ENCODE measurements at regions not wholly inside any gene's neighbourhood (a gene's known extent, or its start where the extent isn't known, plus 50 kb on each side); places are given as distances from the start of the nearest gene placed in this dataset.
A peak's percentile ranks its signal among the peaks of the same experiment; 100 is the strongest.

DNA sequence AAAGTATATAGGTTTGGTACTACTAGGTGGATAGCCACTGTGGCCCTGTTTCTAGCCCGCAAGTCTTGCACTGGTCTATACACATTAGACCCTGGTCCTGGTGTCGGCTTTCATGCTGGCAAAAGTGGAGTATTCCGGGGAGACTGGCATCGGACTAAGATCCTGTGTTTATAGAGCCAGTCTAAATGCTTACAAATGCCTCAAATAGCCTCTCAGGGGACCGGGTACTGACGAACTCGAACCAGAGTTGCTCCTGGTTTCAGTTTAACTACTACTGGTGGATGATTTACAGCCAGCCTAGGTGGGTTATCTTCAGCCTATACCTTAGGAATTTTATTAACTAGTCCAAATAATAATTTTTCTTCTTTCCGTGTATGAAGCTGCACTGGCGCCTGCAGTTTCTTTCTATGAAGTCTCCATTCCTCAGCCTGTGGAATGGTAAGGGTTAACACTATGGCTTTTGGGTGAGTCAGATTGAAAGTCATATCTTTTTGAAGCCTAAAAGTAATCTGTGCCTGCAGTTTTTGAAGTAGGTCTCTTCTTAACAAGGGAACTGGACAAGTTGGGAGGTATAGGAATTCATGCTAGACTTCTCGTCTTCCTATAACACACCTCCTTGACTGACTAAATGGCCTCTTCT lies 51.3 kb downstream of the OR10H4 start:
- DNase-seq = no peak

DNA sequence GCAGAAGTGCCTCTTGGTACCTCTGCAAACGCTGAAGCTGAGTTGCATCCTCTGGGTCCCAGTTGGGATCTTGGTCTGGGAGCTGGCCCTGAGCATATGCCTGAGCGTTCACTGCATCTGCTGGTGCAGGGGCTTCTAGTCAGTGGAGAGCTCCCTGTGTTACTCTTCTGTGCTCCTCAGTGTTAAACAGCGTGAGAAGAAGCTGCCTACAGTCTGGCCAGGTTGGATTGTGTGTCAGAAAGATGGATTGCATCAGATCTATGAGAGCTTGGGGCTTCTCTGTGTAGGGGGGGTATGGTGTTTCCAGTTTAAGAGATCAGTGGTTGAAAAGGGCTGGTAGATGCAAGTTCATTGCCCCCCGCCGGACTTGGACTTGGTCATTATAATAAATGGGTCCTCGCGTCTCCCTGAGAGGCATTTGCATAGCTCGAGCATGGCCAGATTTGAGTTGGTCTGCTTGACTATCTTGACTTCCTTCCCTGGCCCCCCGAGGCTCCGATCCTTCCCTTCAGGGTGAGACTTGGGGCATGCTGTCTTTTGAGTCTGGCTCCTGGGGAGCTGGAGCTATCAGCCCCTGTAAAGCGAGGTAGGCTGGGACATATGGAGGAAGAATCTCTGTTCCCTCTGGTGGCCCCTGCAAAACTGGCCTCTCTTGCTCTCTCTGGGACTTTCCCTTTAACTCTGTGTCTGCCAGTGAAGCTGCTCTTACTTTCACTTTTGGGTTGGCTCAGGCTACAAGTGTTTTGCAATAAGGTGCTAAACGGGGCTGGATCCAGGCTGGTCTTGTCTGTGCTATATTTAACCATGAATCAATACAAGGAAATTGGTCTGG lies 52.9 kb downstream of the OR10H4 start:
- peak; percentile 26 for DNase-seq

DNA sequence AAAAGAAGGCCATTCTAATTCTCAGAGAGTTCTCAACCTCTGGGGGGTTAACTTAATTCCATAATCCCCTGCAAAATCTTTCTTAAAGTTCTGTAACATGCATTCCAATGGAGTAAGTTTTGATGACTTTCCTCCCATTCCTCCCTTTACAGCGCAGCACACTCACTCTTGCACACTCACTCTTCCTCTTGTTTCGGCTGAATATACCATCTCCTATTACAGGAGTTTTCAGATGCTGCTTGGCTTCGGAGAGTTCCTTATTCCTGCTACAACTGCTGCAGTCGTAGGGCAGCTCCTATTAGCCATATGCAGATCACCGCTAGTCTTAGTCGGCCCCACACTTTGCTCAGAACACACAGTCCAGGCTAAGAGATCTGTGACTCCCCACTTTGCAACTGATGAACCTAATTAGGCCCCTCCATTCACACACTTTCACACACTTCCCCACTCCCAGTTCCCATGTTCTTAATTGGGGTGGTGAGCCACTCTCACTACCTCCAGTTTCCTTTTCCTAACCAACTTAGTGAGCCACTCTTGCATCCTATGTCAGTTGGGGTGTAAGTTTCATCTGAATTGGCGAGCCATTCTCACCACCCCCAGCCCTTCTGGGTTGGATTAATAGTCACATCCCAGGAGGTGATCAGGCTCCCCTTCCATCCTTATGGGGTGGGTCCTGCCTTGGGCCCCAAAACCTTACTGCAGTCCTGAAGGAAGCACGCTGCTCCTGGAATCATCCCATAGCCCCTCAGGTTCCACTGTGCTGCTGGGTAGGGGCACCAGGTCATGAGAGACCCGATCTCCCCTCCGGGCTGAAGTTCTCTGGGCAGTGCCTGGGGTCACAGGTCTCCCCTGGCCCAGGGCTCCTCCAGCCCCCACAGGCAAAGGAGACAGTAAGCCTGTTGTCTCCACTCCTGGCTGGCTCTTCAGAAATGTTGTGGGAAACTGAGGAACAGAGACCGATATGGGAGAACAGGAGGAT lies 53.9 kb downstream of the OR10H4 start:
- DNase-seq = no peak

DNA sequence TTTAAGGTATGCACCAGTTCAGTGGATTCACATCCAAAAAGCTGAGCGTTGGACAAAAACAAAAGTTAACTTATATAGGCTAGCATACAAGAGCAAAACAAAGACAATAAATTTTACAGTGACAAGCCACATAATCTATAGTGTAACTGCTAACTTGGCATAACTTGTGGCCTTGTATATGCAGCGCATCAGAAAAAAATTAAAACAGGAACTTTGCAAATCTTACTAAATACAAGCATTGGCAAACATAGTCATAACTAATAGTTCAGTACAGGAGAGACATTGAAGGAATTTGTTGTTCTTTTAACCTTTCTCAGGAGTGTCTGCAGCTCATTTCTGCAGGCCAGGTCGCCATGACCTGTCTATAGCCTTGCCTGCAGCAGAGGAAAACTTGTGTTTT lies 54.6 kb downstream of the OR10H4 start:
- DNase-seq = no peak

DNA sequence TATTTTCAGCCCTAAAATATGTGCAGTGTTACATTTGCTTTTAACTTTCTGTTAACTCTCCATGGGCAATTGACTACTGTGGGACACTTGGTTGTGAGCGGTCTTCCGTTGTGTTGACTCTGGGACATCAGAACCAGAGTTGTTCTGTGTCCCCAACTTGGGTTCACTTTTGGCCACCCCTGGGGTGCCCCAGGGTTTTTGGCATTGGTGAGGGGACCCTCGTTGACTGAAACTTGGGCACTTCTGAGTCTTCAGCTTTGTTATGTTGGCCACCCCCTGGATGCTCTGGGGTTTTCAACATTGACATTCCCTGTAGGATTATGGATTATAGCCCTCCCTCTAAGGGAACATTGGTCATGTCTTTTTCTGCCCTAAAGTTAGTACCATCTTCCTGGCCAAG lies 57.1 kb downstream of the OR10H4 start:
- no peak for DNase-seq

DNA sequence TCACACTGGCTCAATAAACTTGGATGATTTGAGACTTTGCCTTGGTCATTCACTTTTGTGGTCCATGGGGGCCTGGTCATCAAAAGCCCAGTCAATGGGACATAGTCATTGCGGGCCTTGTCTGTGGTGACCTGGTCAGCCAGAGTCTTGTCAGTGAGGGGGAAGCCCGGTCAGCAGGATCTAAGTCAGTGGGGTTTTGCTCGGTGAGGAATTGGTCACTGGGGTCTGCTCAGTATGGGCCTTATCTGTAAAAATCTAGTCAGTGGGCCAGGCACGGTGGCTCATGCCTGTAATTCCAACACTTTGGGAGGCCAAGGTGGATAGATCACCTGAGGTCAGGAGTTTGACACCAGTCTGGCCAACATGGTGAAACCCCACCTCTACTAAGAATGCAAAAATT lies 63.7 kb upstream of the TPM4 start:
- DNase-seq = no peak

DNA sequence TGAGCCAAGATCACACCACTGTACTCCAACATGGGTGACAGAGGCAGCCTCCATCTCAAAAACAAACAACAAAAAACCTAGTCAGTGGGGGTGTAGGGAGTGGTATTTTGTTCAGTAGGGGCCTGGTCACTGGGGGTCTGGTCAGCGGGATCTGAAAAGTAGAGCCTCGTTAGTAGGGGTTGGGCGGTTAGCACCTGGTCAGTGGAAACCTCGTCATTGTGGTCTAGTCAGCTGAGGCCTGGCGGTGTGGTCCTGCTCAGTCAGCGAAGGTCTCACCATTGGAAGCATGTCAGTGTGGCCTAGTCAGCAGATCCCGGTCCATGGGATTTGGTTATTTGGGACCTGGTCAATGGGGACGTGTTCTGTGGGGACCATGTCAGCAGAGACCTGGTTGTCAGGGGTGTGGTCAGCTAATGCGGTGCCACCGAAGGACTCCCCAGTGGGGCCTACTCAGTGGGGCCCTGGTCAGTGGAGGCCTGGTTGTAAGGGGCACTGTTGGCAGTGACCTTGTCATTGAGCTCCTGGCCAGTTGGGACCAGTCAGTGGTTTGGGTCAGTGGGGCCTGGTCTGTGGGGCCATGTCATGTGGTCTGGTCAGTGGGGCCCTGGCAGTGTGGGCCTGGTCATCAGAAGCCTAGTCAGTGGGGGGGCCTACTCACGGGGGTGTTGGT lies 63.0 kb upstream of the TPM4 start:
- no peak for DNase-seq

DNA sequence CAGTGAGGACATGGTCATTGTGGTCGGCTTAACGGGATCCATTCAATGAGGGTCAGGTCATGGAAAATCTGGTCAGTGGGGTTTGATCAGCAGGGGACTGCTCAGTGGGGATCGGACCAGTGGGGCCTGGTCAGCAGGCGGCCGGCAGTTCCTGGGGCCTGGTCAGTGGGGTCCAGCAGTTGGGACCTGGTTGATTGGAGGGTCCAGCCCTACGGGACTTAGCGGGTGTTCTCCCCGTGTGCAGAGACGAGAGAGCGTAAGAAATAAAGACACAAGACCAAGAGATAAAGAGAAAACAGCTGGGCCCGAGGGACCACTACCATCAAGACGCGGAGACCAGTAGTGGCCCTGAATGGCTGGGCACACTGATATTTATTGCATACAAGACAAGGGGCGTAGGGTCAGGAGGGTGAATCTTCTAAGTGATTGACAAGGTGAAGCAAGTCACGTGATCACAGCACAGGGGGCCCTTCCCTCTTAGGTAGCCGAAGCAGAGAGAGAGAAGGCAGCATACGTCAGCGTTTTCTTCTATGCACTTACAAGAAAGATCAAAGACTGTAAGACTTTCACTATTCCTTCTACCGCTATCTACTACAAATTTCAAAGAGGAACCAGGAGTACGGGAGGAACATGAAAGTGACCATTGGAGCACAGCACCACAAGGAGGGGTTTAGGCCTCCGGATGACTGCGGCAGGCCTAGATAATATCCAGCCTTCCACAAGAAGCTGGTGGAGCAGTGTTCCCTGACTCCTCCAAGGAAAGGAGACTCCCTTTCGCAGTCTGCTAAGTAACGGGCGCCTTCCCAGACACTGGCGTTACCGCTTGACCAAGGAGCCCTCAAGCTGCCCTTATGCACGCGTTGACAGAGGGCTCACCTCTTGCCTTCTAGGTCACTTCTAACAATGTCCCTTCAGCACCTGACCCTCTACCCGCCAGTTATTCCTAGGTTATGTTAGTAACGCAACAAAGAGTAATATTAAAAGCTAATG lies 62.1 kb upstream of the TPM4 start:
- no peak for DNase-seq

DNA sequence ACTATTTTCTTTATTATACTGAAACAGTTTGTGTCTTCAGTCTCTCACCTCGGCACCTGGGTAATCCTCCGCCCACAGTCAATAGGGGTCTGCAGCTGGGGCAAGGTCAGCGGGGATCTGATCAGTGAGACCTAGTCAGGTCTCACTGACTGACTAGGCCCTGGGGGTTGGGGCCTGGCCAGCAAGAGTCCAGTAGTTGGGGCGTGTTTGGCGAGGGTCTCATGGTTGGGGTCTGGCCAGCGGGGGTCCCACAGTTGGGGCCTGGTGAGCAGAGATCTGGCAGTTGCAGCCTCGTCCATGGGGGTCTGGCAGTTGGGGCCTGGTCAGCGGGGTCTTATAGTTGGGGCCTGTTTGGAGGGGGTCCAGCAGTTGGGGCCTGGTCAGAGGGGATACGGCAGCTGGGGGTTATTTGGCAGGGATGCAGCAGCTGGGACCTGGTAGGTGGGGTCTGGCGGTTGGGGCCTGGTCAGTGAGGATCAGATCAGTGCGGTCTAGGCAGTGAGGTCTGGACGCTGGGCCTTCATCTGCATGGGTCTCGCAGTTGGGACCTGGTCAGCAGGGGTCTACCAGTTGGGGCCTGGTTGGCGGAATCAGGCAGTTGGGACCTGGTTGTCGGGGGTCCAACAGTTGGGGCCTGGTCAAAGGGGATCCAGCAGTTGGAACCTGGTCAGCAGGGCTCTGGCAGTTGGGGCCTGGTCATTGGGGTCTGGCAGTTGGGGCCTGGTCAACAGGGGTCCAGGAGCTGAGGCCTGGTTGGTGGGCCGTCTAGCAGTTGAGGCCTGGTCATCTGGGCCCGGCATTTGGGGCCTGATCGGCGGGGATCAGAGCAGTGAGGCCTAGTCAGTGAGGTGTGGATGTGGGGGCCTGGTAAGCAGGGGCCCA lies 61.1 kb upstream of the TPM4 start:
- DNase-seq = no peak

DNA sequence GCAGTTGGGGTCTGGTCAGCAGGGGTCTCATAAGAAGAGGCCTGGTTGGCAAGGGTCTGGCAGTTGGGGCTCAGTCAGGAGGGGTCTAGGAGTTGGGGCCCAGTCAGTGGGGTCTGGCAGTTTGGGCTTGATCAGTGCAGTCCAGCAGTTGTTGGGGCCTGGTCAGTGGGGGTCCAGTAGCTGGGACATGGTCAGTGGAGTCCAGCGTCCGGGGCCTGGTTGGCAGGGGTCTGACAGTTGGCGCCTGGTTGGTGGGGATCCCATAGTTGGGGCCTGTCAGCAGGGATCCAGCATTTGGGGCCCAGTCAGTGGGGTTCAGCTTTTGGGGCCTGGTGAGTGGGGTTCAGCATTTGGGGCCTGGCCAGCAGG lies 60.5 kb upstream of the TPM4 start:
- DNase-seq = no peak

DNA sequence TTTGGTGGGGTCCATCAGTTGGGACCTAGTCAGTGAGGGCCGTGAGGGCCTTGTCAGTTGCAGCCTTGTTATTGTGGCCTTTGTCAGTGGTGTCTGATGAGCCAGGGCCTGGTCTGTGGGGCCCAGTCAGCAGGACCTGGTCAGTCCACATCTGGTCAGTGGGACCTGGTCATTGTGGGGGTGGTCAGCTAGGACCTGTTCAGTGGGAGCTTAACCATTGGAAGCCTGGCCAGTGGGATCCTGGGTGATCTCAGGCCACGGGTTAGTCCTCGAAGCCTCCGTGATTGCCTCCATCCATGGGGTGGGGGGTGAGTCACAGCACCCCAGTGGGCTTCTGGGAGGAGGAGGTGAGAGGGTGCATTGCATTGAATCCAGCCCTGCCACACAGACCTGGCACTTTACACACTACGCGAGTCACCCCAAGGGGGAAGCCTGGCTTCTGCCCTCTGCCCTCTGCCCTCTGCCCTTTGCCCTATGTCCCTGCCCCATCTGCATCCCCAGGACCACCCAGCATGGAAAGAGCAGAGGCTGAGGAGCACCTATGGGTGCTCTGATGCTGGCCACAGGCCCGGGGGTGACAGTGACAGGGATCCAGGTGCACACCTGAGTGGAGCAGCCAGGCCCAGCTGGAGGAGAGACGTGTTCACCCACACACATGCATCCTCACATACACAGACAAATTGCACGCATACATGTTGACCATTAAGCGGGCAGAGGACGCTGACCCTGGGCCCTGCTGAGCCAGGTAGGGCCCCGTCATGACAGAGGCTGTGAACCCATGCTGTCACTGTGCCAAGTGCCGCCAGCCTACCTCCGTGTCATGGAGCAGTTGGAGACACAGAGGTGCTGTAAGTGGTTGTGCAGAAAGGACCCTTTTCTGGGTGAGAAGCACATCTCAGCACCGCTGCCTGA lies 59.8 kb upstream of the TPM4 start:
- DNase-seq = no peak

DNA sequence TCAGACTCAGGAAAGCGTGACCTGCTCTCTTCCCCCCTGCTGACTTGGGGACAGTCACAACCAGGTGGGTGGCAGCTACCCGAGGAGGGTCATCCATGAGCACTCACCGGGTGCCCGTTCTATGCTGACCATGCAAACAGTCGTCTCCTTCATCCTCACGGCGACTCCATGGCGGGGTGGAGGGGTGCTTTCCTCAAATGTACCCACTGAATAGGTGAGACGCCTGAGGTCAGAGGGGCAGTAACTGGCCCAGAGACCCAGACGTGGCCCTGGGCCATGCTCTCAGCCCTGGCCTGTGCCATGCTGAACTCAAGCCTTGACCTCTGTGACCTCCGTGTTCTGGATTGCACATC lies 59.2 kb upstream of the TPM4 start:
- no peak for DNase-seq

DNA sequence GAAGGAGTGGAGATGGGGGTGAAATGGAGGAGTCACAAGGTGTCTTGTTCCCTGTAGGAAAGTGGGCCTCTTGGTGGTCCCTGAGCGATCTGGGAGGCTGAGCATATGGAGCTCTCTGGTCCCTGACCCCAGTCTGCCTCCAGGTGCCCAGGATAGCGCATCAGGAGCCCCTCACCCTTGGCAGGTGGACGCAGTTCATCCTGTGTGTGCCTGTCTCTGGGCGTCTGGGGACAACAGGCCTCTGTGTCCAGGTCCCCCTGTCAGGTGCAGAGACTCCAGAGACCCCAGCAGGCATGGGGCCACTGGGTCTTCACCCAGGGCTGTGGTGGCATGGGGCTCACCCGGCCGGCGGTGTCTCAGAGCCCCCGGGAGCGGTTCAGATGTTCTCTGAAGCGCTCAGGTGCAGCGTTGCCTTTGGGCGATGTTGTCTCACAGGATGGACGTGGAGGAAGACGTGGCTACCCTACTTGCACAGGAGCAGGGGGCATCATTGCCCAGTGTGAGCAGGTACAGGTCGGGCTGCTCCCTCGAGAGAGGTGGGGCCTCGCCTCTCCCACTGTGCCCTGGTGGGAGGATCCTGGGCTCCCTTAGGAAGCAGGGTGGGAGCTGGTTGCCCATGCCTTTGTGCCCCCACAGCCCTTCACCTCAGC lies 58.1 kb upstream of the TPM4 start:
- no peak for DNase-seq

DNA sequence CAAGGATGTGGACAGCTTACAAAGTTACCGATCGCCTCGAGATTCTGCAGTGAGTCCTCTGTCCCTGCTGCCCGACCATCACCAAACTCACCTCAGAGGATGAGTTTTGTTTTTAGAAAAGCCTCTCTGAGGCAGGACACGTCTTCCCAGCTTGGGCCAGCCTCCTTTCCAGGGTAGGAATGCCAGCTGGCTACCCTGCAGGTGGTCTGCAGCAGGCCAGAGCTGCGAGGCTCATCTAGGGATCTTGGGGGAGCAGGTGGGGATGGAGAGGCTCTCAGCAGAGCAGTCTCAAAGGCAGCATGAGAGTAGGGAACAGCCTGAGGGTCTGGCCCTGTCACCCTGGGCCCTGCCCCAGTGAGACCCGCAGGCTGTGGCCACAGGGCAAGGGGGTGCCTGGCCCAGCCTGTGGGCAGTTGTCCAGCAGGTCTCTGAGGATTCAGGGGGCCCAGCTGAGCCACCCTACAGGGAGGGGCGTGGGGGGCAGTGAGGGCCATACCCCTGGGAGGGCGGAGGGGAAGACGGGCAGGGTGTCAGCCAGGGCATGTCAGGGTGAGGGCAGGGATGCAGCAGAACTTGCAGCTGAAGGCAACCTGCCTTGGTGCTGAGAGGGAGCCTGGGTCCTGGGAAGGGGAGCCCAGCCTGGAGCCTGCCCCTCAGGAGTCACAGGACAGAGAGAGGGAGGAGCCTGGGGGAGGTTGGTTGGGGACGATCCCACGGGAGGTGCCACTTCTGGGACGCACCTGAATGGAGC lies 57.3 kb upstream of the TPM4 start:
- DNase-seq = no peak

DNA sequence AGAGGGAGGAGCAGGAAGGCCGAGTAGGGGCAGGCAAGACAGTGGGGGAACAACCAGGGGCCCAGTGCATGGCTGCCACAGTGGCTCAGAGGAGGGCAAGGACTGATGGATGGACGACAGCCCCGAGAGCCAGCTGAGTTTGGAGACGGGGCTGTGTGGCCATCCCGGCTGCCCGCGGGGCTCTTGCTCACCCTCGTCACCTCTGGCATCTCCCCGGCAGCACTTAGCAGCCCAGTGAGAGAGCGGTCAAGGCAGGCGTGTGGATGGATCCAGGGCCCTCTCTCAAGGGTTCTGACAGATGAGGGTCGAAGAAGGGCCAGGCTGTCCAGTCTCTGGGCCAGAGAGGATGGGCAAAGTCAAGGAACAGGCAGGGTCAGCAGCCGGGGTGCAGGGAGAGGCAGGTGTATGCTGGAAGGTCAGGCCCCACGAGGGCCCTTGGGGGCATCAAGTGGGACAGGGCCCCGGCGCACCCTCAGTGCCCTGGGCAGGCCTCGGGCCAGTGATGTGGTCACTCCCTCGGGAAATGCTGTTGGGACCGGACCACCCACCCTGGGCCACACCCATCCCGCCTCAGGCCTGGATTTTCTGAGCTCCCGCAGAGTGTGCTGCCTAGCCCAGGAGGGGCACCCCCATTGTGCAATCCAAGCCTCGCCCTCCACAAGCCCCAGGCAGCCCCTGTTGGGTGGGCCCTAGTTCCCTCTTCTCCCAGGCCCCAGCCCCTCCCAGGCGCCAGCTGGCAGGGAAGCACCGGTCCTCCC lies 56.4 kb upstream of the TPM4 start:
- no peak for DNase-seq

DNA sequence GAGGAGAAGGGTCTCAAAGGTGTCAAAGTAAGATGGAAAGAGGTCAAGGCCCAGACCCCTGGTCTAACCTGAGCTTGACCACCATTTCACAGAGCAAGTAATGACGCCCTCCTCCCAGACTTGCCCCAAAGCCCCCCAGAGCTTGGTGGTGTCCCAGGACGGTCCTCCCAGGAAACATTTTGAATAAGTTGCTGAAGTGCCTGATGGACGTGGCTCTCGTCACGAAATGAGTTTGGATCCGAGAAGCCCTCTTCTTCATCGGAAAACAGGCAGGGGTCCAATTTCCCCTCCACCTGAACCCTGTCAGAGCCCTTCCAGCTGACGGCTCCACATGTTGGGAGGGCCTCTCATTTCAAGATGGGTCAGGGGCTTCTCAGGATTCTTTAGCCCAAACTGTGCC lies 54.5 kb upstream of the TPM4 start:
- no peak for DNase-seq

DNA sequence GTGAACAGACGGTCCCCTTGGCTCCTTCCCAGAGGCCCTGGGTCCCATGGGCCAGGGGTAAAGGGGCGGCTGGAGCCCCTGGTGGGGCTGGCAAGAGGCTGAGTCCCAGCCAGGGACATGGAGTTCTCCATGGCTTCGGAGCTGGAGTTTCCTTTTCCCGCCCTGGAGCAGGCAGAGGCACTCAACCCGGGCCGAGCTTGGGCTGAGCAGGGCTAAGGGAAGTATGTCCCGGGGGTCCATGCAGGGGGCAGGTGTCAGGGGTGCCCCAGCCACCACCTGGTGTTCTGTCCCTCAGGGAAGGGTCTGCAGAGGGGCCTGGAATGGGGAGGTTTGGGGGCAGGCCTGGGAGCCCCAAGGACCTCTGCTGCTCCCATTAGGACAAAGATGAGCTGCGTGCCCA lies 54.0 kb upstream of the TPM4 start:
- no peak for DNase-seq

DNA sequence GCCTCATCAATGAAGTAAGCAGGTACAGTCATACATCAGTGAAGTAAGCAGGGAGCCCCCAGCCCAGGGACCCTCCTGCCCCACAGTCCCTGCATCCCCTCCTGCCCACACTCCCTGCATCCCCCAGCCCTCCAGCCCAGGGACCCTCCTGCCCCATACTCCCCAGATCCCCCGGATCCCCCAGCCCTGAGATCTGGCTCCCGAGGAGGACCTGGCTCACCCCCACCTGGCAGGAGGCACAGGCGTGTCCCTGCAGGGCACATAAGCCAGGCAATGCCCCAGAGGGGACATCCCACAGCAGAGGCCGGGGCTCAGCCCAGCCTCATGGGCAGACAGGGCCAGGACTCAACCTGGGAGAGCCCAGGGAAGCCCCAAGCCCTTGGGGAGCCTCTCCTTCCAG lies 53.6 kb upstream of the TPM4 start:
- DNase-seq = no peak
